SK-N-SH treated with all-trans-retinoic acid at 6 μM for 48 hours (cell line): ENCODE measurements at regions not wholly inside any gene's neighbourhood (a gene's known extent, or its start where the extent isn't known, plus 50 kb on each side); places are given as distances from the start of the nearest gene placed in this dataset.

Experiments
- ATAC-seq: fragments of 200-7000 bp; cut with Tn5 transposase; 3 replicates; pipeline ENCODE4 v1.9.1; 2020; ENCODE audit warnings: mild to moderate bottlenecking, moderate library complexity
- ARNTL ChIP-seq: fragments of 450-650 bp; formaldehyde crosslinking; IDR thresholded peaks from 2 replicates; pipeline ENCODE4 v1.5.0; 2020; ENCODE audit warnings: low read depth, mild to moderate bottlenecking, moderate library complexity, borderline replicate concordance
- BACH2 ChIP-seq: fragments of 250-450 bp; sonication (Bioruptor Pico); IDR thresholded peaks from 2 replicates; pipeline ENCODE4 v1.9.0; 2021; ENCODE audit warnings: mild to moderate bottlenecking, borderline replicate concordance
- CSDC2 ChIP-seq: fragments of 250-450 bp; sonication (Bioruptor Pico); IDR thresholded peaks from 2 replicates; pipeline ENCODE4 v1.5.0; 2020; ENCODE audit warnings: mild to moderate bottlenecking, moderate library complexity
- ESRRG ChIP-seq: fragments of 250-450 bp; sonication (Bioruptor Pico); IDR thresholded peaks from 2 replicates; pipeline ENCODE4 v1.6.1; 2021; ENCODE audit warnings: mild to moderate bottlenecking
- GLIS3 ChIP-seq: fragments of 250-450 bp; sonication (Bioruptor Pico); IDR thresholded peaks from 2 replicates; pipeline ENCODE4 v1.5.0; 2020; ENCODE audit warnings: mild to moderate bottlenecking, moderate library complexity
- ISL1 ChIP-seq: fragments of 250-450 bp; sonication (Bioruptor Pico); IDR thresholded peaks from 2 replicates; pipeline ENCODE4 v2.1.2; 2022; ENCODE audit warnings: mild to moderate bottlenecking, moderate library complexity
- OSR1 ChIP-seq: fragments of 250-450 bp; sonication (Bioruptor Pico); IDR thresholded peaks from 2 replicates; pipeline ENCODE4 v1.8.0; 2022; ENCODE audit warnings: moderate library complexity, mild to moderate bottlenecking, inconsistent platforms
- PPARA ChIP-seq: fragments of 250-450 bp; sonication (Bioruptor Pico); IDR thresholded peaks from 2 replicates; pipeline ENCODE4 v1.5.0; 2020; ENCODE audit warnings: mild to moderate bottlenecking, borderline replicate concordance
- SNAI2 ChIP-seq: fragments of 250-450 bp; sonication (Bioruptor Pico); IDR thresholded peaks from 2 replicates; pipeline ENCODE4 v1.5.0; 2020; ENCODE audit warnings: mild to moderate bottlenecking, moderate library complexity
- TCF4 ChIP-seq: fragments of 250-450 bp; sonication (Bioruptor Pico); IDR thresholded peaks from 2 replicates; pipeline ENCODE4 v1.8.0; 2021; ENCODE audit warnings: mild to moderate bottlenecking, moderate library complexity, borderline replicate concordance
- TOX ChIP-seq: fragments of 250-450 bp; sonication (Bioruptor Pico); IDR thresholded peaks from 2 replicates; pipeline ENCODE4 v1.8.0; 2021; ENCODE audit warnings: mild to moderate bottlenecking, moderate library complexity, borderline replicate concordance
- ZC3H10 ChIP-seq: fragments of 250-450 bp; sonication (Bioruptor Pico); IDR thresholded peaks from 2 replicates; pipeline ENCODE4 v1.5.1; 2021; ENCODE audit warnings: mild to moderate bottlenecking, moderate library complexity
- ZFP3 ChIP-seq: fragments of 250-450 bp; sonication (Bioruptor Pico); IDR thresholded peaks from 2 replicates; pipeline ENCODE4 v1.5.0; 2020; ENCODE audit warnings: mild to moderate bottlenecking, moderate library complexity
- ZFP30 ChIP-seq: fragments of 450-650 bp; formaldehyde crosslinking; IDR thresholded peaks from 2 replicates; pipeline ENCODE4 v1.5.0; 2022; ENCODE audit warnings: mild to moderate bottlenecking, moderate library complexity
- ZNF565 ChIP-seq: fragments of 450-650 bp; formaldehyde crosslinking; conservative IDR thresholded peaks from 2 replicates; pipeline ENCODE4 v1.5.0; 2020; ENCODE audit warnings: low read depth, mild to moderate bottlenecking, moderate library complexity
- ZNF70 ChIP-seq: fragments of 450-650 bp; formaldehyde crosslinking; IDR thresholded peaks from 2 replicates; pipeline ENCODE4 v1.5.0; 2020; ENCODE audit warnings: mild to moderate bottlenecking, moderate library complexity
- ZNF8 ChIP-seq: fragments of 450-650 bp; formaldehyde crosslinking; IDR thresholded peaks from 2 replicates; pipeline ENCODE4 v1.5.0; 2020; ENCODE audit warnings: mild to moderate bottlenecking, moderate library complexity
- TF ChIP-seq, protein P1 (sequence below): fragments of 250-450 bp; sonication (Bioruptor Pico); IDR thresholded peaks from 2 replicates; pipeline ENCODE4 v1.8.0; 2020; ENCODE audit warnings: mild to moderate bottlenecking, moderate library complexity, borderline replicate concordance
- TF ChIP-seq, protein P2 (sequence below): fragments of 250-450 bp; sonication (Bioruptor Pico); IDR thresholded peaks from 2 replicates; pipeline ENCODE4 v1.8.0; 2021; ENCODE audit warnings: low read depth, mild to moderate bottlenecking, moderate library complexity, borderline replicate concordance
- TF ChIP-seq, protein P3 (sequence below): fragments of 250-450 bp; sonication (Bioruptor Pico); IDR thresholded peaks from 2 replicates; pipeline ENCODE4 v1.5.1; 2020; ENCODE audit warnings: low read depth, mild to moderate bottlenecking, moderate library complexity

DNA sequence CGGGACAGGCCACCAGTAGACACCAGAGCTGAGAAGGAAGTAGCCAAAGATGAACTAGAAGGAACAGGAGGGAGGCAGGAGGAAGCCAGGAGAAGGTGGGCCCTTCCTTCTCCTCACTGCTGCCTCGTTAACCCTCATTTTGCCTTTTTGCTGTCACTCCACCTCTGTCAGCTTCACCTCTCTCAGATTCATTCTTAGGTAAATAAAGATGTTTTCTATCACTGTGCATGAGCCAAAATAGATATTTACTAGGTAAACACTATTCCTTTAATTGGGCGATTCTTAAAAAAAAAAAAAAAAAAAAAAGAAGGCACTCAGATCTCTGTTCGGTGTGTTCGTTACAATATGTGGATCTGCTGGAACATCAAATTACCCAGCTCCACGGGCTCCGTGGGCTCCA lies 112.3 kb downstream of the GLUL start:
- no peak for ATAC-seq
- TF ChIP-seq CSDC2 (CRISPR knock-in tag), result no peak
- no peak for TF ChIP-seq ZFP3
- TF ChIP-seq, protein P1, sequence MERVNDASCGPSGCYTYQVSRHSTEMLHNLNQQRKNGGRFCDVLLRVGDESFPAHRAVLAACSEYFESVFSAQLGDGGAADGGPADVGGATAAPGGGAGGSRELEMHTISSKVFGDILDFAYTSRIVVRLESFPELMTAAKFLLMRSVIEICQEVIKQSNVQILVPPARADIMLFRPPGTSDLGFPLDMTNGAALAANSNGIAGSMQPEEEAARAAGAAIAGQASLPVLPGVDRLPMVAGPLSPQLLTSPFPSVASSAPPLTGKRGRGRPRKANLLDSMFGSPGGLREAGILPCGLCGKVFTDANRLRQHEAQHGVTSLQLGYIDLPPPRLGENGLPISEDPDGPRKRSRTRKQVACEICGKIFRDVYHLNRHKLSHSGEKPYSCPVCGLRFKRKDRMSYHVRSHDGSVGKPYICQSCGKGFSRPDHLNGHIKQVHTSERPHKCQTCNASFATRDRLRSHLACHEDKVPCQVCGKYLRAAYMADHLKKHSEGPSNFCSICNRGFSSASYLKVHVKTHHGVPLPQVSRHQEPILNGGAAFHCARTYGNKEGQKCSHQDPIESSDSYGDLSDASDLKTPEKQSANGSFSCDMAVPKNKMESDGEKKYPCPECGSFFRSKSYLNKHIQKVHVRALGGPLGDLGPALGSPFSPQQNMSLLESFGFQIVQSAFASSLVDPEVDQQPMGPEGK (CRISPR knock-in tag), result no peak
- TF ChIP-seq BACH2 (CRISPR knock-in tag), result no peak

DNA sequence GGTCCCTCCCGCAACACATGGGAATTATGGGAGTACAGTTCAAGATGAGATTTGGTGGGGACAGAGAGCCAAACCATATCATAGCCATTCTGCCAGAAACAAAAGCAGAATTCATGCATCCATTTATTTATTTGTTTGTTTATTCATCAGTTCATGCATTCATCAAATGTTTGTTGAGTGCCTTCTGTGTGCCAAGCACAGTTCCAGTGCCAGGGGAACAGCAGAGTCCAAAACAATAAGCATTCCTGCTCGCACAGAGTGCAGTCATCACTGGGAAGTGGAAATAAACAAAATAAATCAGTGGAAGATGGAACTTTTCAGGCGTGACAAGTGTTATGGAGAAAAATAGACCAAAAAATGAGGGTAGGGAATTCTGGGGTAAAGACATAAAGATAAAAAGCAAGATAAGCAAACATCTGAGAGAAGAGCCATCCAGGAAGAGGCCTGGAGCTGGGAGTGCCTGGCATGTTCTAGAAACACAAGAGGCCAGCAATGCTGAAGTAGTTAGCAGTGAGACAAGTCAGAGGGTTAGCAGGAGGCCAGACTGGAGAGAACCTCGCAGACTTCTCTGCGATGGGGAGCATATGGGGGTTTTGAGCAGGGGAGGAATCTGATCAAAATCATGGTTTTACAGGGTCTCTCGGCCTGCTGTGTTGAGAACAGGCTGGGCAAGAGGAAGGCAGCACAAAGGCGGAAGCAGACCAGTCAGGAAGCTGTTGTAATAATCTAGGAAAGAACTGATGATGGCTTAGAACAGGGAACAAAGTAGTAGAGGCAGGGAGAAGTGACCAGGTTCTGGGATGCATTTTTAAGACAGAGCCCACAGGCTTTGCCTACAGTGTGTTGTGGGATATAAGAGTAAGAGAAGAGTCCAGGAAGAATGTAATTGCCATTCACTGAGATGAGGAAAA lies 113.2 kb downstream of the GLUL start:
- ATAC-seq, result no peak
- no peak for TF ChIP-seq GLIS3
- no peak for TF ChIP-seq BACH2 (CRISPR knock-in tag)
- TF ChIP-seq ZFP30 (CRISPR knock-in tag), result no peak
- no peak for TF ChIP-seq ZNF565 (CRISPR knock-in tag)
- TF ChIP-seq ISL1 (CRISPR knock-in tag), result no peak
- TF ChIP-seq ESRRG (CRISPR knock-in tag), result no peak
- TF ChIP-seq ZNF8, result no peak
- TF ChIP-seq OSR1 (CRISPR knock-in tag), result no peak
- no peak for TF ChIP-seq PPARA (CRISPR knock-in tag)
- no peak for TF ChIP-seq CSDC2 (CRISPR knock-in tag)
- no peak for TF ChIP-seq TCF4
- TF ChIP-seq, protein P2, sequence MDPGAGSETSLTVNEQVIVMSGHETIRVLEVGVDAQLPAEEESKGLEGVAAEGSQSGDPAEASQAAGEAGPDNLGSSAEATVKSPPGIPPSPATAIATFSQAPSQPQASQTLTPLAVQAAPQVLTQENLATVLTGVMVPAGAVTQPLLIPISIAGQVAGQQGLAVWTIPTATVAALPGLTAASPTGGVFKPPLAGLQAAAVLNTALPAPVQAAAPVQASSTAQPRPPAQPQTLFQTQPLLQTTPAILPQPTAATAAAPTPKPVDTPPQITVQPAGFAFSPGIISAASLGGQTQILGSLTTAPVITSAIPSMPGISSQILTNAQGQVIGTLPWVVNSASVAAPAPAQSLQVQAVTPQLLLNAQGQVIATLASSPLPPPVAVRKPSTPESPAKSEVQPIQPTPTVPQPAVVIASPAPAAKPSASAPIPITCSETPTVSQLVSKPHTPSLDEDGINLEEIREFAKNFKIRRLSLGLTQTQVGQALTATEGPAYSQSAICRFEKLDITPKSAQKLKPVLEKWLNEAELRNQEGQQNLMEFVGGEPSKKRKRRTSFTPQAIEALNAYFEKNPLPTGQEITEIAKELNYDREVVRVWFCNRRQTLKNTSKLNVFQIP (CRISPR knock-in tag), result no peak
- TF ChIP-seq ZC3H10, result no peak
- TF ChIP-seq SNAI2 (CRISPR knock-in tag), result no peak
- TF ChIP-seq, protein P1 (CRISPR knock-in tag), result no peak
- no peak for TF ChIP-seq ZFP3
- TF ChIP-seq ZNF70 (CRISPR knock-in tag), result no peak
- TF ChIP-seq TOX (CRISPR knock-in tag), result no peak

DNA sequence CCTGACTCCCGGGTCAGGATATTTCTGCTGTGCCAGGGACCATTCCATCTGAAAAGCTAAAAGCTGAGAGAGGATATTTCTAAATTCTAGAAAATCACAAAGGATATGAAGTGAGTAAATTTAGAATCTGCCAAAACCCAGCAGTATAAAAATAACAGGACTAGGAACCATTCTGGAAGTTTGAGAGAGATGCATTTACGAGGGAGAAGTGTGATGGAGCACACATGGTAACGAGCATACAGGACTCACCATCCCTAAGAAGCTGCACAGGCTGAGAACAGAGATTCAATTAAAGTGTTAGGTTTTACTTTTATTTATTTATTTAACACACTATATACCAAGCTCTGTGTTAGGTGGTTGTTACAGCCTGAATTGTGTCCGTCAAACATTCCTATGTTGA lies 116.3 kb downstream of the GLUL start:
- no peak for ATAC-seq
- TF ChIP-seq ZFP3 (no peak), TOX (CRISPR knock-in tag) (no peak), ARNTL (CRISPR knock-in tag) (no peak), OSR1 (CRISPR knock-in tag) (no peak), ZC3H10 (no peak), ZNF8 (no peak), SNAI2 (CRISPR knock-in tag) (no peak), CSDC2 (CRISPR knock-in tag) (no peak), GLIS3 (no peak), ZFP30 (CRISPR knock-in tag) (no peak)
- TF ChIP-seq, protein P3, sequence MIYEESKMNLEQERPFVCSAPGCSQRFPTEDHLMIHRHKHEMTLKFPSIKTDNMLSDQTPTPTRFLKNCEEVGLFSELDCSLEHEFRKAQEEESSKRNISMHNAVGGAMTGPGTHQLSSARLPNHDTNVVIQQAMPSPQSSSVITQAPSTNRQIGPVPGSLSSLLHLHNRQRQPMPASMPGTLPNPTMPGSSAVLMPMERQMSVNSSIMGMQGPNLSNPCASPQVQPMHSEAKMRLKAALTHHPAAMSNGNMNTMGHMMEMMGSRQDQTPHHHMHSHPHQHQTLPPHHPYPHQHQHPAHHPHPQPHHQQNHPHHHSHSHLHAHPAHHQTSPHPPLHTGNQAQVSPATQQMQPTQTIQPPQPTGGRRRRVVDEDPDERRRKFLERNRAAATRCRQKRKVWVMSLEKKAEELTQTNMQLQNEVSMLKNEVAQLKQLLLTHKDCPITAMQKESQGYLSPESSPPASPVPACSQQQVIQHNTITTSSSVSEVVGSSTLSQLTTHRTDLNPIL, result no peak
- TF ChIP-seq, protein P2 (CRISPR knock-in tag), result no peak
